DMS153 (cell line): ENCODE measurements at regions not wholly inside any gene's neighbourhood (a gene's known extent, or its start where the extent isn't known, plus 50 kb on each side); places are given as distances from the start of the nearest gene placed in this dataset.
"Not testable (repeated sequence)": the region's sequence is repeated elsewhere in the genome, so short reads cannot be mapped to it uniquely, and the experiment has no call there.

Experiments used
- DNase-seq: peaks from one replicate; lab custom pipeline; 2025; lab: John Stamatoyannopoulos, UW

DNA sequence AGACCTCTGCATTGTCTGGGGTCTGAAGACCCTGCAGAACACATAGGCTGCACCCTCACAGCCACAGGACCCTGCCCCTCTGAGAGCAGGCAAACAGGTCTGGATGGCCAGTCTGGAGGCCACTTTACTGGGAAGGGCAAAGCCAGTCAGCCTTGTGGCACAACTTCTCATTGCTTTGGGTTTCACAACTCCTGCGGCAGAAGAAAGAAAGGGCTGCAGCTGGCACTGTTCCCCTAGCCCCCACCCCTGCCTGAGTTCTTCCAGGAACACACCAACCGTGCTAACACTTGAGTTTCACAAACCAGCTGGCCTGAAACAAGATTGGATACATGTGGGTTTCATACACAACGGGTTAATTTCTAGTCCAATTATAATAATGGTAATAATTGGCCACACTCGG lies 276.5 kb upstream of the MGAT5 start:
- DNase-seq, result no peak

DNA sequence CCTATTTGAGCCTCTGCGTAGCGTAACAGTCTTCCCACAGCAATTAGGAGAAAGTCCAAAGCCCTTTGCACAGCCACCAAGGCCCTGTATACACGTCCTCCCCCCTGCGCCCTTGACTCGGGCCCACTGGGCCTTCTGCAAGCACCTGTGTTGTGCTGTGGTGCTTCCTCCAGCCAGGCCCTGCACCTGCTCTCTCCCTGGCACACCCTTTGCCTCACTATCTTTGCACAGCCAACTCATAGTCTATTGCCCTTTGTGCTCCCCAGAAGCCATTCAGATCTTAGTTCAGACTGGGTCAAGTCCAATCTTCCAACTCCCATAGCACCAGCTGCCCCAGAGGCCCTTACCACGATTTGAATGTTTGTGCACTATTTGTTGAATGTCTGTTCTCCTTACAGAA lies 271.6 kb upstream of the MGAT5 start:
- no peak for DNase-seq

DNA sequence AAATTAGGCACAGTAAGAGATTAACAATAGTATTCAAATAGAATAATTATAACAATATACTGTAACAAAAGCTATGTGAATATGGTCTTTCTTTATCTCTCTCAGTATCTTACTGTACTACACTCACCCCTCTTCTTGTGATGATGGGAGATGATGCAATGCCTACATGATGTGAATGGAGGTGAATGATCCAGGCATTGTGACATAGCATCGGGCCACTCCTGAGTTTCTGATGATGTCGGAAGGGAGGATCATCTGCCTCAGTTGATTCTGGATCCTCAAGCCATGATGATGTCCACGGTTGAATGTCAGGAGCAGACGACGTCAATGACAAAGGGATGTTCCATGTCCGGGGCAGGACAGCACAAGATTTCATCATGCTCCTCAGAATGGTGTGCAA lies 268.3 kb upstream of the MGAT5 start:
- DNase-seq, result no peak

DNA sequence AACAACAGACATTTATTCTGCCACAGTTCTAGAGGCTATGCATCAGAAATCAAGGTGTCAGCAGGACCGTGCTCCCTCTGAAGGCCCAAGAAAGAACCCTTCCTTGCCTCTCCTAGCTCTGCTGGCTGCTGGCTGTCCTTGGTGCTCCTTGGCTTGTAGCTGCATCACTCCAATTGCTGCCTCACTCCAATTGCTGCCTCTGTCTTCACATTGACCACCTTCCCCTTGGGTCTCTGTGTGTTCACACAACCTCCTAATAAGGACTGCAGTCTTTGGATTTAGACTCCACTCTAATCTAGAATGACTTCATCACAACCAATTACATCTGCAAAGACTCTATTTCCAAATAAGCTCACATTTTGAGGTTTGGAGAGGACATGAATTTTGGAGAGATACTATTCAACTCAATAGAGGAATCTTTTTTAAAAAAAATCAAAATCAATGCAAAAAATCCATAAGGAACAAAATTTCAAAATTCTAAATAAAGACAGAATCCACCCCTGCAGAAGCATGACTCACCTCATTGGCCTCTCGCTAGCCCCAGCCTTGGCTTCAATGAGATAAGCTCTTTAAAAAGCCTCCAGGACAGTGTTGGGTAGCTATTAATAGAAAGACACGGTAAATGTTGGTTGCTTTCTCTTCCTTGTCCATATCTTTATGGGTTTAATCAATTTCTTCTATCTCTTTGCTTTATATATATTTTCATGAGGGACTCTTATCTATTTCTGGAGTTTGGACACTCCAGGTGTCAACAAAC lies 267.6 kb upstream of the MGAT5 start:
- no peak for DNase-seq

DNA sequence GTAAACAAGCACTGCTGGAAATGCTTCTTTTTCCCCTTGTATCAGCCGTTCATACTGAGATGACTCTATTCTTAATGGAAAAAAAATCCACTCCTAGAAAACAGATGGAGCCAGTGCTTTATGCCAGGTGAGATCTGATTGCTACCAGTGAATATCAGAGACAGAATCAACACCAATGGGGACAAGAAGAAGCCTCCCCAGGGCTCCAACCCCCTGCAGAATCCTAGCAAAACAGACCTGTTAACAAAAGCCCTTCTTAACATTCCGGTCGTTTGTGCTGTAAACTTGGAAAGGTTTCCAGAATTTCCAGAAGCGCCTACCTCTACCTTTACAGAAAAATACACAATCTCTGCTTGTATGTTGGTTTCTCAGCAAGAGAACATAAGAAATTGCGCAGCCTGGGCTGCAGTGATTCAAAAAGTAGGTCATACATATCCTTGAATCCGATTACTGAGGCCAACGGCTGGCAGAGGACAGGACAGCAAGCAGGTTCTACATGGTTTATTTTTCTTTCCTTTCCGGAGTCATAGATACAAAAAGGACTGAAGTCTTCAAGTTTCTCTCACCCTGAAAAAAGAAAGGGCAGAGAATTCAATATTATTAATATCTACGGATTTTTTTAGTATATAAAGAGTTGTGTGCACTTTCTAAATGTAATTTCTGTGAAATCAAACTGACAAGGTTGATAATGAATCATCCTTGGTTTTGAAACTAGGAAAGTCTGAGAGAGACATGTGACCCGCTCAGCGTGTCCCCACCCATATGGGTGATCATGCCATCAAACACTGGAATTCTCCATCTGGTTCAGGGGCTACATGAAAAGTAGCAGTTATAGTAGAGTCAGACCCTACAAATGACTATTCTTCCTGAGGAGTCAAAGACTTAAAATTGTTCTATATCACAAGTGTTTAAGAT lies 266.7 kb upstream of the MGAT5 start:
- no peak for DNase-seq

DNA sequence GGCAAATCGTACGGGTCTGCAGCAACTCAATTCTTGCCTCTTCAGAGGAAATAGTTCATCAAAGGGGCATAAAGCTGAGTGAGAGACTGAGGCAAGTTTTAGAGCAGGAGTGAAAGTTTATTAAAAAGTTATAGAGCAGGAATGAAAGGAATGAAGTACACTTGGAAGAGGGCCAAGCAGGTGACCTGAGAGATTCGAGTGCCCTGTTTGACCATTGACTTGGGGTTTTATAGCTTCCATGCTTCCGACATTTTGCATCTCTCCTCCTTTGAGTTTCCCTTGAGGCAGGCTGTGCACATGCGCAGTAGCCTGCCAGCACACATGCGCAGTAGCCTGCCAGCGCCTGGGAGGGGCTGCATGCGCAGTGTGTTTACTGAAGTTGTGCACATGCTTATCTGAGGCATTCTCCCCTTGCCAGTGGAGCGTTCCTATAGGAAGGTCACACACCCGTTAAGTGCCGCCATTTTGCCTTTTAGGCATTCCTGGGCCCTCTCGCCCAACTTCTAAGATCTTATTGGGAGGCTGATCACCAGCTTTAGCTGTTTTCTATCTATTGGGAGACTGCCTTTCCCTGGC lies 265.5 kb upstream of the MGAT5 start:
- no peak for DNase-seq

DNA sequence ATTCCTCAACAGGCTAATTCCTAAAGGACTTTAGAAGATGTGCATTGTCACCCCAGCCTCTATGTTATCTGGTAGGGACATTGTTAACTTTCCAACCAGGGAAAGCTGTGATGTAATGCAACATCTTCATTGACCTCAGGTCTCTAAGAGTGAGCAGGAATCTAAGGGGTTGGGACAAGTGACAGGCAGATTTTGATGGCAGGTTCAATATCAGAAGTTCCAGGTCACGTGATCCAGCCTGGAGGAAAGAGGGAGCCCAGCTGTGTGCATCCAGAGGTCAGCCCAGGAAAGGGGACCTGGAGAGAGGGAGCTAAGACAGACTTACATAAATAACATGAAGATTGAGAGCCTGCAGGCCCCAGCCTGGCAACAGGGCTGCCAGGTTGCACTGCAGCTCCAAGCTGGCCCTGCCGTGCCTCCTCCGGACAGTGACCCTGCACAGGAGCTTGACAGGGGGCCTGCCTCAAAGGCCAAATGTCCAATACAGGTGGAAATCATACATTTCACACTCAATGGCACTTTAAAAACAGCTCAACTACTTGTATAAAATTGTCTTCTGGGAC lies 262.2 kb upstream of the MGAT5 start:
- DNase-seq, result no peak

DNA sequence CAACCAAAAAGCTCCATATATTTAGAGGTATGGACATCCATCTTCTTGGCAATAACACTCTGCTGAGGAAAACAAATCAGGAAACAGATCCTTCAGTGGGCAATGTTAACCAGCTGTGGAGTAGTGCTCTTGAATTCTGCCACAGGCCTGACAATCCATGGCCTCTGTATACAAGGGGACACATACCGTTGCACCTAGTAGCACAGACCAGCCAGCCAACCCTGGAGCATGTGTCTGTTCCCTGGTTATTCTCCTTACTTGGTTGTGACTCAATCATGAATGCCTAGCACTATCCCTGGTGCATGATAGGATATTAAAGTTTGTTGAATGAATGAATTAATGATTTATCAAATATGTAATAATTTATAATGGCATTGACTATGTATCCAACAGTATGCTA lies 261.4 kb upstream of the MGAT5 start:
- DNase-seq, result no peak

DNA sequence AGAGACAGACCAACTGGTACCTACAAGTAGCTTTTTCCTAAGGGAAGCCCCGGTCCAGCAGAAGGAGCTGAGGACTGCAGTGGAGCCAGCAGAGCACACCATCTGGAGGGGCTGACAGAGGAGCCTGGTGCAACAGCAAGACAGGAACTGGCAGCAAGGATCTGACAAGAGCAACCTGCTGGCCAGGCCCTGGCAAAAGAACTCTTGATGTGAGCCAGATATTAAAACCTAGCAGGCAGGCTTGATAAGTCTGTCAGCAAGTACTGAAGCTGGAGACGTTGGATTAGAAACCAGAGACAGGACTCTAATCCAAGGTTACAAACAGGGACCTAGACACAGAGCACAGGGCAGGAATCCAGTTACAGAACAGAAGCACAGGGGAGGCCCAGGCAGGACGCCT lies 260.7 kb upstream of the MGAT5 start:
- DNase-seq, result no peak

DNA sequence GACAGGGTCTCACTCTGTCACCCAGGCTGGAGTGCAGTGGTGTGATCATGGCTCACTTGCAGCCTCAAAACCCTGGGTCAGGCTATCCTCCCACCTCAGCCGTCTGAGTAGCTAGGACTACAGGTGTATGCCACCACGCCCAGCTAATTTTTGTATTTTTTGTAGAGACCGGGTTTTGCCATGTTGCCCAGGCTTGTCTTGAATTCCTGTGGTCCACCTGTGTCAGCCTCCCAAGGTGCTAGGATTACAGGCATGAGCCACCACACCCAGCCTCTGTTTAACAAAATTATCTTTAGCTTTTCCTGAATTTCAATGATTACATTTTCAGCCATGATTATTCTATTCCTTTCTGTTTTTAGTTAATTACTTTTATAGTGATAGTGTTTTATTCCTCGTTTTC lies 255.1 kb upstream of the MGAT5 start:
- DNase-seq, result not testable (repeated sequence)

DNA sequence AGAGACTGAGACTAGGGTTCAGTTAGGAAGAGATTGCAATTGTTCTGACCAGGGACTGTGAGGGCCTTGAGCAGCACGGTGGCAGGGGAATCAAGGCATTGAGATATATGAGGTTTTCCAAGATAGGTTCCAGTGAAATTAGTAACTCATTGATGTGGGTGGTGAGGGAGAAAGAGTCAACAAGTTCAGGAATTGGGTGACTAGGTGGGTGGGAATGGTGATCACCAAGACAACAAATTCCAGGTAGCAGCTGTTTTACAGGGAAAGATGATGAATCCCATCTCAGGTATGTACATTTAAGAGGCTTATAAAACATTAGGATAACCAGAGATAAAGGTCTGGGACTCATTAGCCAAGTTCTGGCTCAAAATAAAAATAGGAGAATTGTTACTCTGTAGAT lies 251.5 kb upstream of the MGAT5 start:
- DNase-seq, result no peak

DNA sequence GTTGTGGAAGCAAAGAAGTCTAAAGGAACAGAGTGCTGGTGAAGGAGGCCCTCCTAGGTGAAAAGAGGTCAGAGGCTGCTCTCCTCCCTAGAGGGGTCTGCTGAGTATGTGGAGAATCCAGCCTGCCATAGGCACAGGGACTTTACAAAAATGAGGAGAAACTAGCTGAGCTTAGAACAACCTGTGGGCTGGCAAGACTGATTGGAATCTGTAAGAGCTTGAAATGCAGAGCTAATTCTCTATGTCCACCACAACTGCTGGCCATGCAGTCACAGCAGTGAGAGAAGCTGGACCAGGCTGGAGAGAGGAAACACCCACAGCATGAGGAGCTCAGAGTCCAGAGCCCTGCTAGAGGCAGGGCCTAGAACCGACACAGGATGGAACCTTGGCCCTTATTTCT lies 251.0 kb upstream of the MGAT5 start:
- DNase-seq, result no peak

DNA sequence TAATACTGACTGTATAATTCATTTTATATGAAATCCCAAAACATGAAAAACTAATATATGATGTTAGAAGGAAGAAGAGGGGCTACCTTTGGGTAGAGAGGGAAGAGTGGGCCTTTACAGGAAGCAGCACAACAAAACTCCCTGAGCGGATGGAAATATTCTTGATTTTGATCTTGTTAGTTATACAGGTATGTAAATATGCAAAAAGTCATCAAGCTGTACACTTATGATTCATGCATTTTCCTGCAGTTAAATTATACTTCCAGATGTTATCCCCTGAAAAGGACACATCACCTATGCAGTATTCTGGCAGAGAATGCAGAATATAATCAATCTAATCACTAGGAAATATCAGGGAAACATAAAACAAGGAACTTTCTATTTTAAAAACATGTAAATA lies 249.4 kb upstream of the MGAT5 start:
- DNase-seq, result no peak

DNA sequence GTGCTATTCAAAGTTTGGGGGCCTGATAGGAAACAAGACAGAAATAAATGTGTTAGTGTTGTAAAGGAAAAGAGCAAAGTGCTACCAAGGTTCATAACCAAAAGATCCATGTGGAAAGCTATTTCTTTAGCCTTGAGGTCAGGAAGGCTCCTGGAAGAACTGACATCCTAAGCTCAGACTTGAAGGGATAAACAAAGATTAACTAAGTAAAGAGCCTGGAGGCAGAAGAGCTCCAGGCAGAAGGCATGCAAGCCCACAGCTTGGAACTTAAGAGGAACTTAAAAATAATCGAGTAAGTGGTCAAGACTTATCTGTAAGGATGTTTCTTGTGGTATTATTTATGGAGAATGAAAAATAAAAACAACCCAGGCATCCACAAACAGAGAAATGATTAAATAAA lies 245.0 kb upstream of the MGAT5 start:
- DNase-seq, result no peak

DNA sequence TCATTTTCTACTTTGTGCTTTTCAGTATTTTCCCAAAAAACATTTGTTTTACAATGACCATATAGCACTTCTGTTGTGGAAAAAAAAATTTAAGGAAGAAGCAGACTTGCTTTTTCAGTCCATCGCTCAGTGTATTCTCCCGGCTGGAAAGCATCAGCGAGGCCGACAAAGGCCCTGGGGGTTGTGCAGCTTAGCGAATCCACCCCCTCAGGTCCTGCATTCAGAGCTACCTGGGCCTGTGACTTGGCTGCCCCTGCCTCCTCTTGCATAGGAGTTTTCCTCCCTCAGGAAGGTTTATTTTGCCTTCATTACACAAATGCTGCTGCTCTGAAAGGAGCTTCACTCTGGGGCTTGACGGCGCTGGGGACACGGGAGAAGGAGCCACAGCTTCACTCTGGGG lies 244.4 kb upstream of the MGAT5 start:
- DNase-seq, result no peak

DNA sequence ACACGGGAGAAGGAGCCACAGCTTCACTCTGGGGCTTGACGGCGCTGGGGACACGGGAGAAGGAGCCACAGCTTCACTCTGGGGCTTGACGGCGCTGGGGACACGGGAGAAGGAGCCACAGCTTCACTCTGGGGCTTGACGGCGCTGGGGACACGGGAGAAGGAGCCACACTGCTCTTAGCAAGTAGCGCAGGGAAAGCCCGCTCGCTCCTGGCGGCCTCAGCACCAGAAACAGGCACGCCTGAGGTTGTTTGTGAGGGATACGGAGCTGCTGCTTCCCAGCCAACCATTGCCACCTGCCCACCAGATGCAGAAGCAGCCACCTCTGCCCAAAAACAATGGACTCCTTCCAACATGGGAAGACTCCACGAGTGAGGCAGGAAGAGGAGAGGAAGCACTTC lies 244.0 kb upstream of the MGAT5 start:
- DNase-seq, result not testable (repeated sequence)

DNA sequence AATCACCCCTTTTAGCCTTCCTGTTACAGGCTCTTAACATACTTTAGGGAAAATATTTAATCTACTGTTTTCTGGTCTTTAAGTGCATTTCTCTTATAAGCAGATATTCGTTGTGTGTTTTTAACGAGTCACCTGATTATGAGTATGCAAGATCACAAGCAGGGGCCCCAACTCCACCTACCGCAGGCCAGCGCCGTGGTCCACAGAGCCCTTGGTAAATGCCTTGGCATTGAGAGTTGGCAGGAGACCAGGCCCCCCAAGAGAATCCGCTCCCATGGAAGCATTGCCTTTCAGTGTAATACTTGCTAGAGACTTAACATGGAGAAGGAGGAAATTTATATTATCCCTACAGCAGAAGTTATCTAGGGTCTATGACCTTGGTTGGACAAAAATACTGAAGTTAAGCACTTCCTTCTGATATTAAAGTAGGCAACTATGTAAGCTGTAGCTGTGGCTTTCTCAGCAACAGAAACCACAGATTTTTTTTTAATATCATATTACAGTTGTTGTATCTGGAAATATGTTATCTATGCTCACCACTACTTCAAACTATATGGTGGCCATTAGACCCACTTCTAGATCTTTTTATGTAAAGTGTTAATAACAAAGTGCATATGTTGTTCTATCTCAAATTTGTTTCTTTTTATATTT lies 241.8 kb upstream of the MGAT5 start:
- DNase-seq, result no peak

DNA sequence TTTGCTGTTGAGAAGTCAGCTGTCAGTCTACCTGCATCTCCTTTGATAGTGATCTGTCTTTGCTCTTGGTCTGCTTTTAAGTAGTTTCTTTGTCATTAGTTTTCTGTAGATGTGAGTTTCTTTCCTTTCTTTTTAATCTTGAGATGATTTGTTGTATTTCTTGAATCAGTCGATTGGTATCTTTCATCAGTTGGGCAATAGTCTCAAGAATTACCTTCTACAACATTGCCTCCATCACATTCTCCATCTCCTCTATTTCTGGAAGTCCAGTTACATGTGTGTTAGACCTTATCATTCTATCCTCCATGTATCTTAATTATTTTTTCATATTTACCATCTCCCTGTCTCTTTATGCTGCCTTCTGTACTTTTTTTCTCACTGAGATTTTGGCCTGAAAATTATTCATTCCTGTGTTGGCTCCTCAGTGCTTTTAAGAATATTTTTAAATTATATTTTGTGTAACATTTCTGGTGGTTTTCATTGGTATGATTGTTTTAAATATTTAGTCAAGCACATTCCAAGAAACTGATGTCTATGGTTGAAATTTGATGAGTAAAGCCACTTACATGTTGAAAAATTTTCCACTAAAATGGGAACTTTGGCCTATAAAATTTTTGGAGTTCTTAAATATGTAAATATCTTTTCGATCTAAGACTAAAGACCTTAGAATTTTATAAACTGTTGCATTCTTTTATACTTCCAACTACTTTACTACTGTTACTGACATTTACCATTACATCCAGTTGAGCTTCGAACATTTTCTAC lies 239.5 kb upstream of the MGAT5 start:
- DNase-seq, result no peak

DNA sequence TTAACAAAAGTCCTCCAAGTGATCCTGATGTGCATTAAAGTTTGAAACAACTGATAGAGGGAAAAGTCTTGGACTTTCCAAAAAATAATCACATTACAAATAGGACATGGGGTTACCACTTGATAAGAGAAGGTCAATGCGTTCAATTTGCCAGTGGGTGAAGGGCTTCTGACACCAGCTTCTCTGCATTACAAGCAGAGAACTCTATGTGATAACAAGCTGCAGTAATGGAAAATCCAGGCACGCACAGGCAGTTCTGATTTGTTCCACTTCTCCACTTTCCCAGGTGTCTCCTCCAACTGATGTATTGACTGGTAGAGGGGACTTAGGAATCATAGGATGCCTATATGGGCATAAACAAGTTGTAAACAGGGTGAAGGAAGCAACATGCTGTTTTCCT lies 234.0 kb upstream of the MGAT5 start:
- DNase-seq, result no peak

DNA sequence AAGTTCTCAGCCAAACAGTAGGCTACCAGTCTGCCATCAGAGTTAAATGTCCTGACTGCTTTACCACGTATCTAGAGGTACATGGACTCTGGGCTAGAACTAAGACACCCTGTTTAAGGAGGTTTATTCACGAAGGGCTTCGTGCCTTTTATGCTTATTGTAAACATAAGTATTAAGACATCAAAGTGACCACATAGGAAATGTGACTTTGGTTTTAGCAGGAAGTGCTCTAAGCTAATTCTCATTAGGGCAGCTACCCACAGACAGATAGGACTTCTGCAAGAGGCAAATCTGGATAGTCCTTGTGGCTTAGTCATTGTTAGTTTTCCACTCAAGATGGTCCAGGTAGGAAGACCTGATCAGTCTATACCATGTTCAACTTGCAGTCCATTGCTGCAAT lies 233.3 kb upstream of the MGAT5 start:
- DNase-seq, result no peak

DNA sequence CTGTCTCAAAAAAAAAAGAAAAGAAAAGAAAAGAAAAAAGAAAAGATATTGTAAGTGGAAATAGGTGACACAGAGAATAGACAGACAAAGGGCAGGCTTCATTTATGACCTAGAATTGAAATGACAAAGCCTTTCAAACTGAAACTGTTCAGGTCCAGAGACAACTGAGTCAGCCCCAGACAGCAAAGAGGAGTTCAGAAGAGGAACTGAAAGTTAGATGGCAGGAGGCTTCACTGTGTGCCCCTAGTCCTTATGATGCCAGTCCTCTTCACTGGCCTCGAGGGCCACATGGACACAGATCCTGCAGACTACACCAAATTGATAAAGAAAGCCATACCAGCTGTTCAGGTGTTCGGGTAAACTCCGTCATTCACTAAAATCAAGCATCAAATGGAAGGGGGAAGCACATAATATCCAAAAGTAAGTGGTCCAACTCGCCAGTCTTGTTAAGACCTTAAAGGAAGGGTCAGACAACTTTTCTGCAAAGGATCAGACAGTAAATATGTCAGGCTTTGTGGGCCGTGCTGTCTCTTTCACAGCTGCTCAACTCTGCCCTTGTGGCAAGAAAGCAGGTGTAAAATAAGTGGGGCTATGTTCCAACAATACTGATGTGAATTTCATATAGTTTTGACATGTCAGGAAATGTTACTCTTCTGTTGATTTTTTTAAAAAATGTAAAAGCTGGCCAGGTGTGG lies 231.9 kb upstream of the MGAT5 start:
- DNase-seq, result no peak
